GM18951 (cell line): ENCODE measurements at regions not wholly inside any gene's neighbourhood (a gene's known extent, or its start where the extent isn't known, plus 50 kb on each side); places are given as distances from the start of the nearest gene placed in this dataset.
"Not testable (repeated sequence)": the region's sequence is repeated elsewhere in the genome, so short reads cannot be mapped to it uniquely, and the experiment has no call there.

Source experiments
- POLR2A ChIP-seq: IDR thresholded peaks from 4 replicates; pipeline ENCODE4 v1.6.1; 2011; ENCODE audit warnings: mild to moderate bottlenecking; ENCODE audit not compliant: insufficient read length, insufficient read depth; ENCODE audit errors: extremely low read depth
- in situ Hi-C: fragments of 300-500 bp; cut with MboI; formaldehyde crosslinking; loops from one replicate; pipeline ENCODE4 v1.12.0; 2022; ENCODE audit warnings: low sequenced_read_pairs, mixed read lengths, inconsistent platforms; ENCODE audit not compliant: unreplicated experiment

DNA sequence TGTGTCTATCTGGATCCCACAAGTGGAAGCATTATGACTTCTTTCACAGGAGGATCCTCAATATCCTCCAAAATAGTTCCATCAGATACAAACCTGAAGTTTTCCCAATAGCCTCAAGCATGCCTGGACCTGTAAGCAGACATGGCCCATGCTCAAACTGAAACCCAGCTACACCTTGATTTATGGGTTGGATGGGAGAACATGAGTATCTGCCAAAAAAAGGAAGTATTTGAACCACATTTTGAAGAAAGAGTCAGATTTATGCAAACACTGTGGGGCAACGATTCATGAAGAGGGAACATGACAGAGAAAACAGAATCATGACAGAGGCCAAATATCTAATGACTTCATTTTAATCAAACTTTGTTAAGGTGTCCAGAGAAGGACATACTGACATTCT is 351.0 kb upstream of the NFIA start:
- no peak for TF ChIP-seq POLR2A
- in situ Hi-C loops: no loop called here

DNA sequence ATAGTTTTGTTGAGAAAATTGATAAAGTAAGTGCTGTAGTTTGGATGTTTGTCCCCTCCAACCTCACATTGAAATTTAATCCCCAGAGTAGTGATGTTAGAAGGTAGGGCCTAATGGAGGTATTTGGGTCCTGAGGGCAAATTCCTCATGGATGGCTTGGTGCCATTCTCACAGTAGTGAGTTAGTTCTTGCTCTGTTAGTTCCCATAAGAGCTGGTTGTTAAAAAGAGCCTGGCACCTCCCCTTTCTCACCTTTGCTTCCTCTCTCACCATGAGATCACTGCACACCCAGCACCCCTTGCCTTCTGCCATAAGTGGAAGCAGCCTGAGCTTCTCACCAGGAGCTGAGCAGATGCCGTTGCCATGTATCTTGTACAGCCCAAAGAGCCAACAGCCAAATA is 354.8 kb upstream of the NFIA start:
- no peak for TF ChIP-seq POLR2A
- in situ Hi-C loops: no loop called here

DNA sequence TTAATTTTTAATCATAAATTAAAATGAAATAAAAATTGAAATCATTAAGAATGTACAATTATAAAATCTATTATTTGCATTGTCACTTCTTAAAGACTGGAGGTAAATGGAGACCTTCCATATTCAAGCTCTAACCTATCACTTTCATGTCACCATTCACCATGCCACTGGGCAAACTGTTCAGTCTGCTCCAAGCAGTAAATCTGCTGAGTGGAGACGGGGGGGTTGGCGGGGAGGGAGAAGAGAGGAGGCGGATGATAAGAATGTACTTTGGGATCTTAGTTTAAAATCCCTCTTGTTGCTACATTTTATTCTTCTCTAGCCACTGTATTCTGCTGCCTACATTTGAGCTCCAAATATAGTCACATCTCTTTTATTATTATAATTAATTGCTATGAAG is 365.9 kb upstream of the NFIA start:
- in situ Hi-C loops: no loop called here
- no peak for TF ChIP-seq POLR2A

DNA sequence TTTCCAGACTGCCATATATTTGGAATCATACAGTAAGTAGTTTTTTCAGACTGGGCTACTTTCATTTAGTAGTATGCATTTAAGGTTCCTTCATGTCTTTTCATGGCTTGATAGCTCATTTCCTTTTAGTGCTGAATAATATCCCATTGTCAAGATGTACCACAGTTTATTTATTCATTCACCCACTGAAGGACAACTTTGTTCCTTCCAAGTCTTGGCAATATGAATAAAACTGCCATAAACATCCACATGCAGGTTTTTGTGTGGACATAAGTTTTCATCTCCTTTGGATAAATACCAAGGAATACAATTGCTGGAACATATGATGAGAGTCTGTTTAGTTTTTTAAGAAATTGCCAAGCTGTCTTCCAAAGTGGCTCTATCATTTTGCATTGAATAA is 366.4 kb upstream of the NFIA start:
- in situ Hi-C loops: no loop called here
- no peak for TF ChIP-seq POLR2A

DNA sequence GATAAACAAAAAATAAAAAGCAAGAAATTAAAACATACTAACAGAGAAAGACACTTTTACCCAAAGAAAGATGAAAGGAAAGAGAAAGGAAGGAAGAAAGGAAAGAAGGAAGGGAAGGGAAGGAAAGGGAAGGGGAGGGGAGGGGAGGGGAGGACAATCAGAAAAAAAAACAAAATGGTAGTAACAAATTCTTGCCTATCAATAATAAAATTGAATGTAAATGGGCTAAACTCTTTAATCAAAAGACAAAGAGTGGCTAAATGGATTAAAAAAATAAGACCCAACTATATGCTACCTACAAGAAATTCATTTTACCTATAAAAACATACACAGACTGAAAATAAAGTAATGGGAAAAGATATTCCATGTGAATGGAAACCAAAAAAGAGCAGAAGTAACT is 372.9 kb upstream of the NFIA start:
- TF ChIP-seq POLR2A: no peak
- in situ Hi-C loops: no loop called here

DNA sequence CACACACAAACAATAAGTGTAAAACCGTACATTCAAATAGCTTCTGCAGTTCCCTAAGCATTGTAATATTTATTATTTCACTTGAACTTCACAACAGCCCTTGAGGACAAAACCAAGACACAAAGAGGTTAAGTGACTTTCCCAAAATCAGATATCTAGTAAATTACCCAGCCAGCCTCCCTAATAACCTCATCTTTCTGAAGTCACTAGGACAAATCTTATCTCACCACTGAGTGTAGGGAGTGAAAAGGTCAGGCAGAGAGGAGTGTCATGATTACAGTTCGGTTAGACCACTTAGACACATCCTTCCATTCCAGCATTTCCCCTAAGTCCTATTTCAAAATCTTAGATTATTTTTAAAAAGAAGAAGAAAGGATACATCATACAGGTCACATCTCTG is 377.3 kb upstream of the NFIA start:
- in situ Hi-C loops: no loop called here
- no peak for TF ChIP-seq POLR2A

DNA sequence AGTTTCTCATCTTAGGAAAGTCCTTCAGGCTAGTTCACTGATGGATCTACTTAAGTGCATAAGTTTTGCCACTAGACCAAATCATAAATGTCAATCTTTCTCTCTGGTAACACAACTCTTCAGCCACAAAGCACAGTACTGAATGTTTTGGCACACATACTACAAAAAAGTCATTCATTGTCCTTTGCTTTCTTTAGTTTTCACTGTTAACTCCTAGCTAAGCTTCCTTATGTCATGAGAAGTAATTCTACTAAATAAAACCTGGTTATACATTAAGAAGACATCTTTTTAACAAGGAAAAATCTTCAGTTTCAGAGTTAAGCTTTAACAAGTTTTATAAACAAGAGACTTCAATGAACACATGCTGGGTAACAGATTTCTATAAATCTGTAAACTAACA is 379.2 kb upstream of the NFIA start:
- in situ Hi-C loops: no loop called here
- TF ChIP-seq POLR2A: no peak

DNA sequence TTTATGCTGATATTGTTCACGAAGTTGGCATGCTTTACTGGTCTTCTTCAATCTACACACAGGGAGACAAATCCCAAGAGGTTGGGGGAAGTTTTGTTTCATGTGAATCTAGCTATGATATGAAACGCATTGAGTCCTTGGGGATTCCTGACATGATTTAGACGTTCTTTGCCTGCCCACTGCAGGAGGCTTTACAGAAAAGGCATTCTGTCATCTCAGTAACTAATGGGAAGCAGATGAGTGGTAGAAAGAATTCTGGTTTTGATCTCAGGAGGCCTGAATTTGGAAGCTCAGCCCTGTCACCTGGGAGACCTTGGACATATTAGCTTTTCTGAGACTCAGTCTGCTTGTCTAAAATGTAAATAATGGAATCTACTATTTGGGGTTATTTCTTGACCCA is 383.0 kb upstream of the NFIA start:
- in situ Hi-C loops: no loop called here
- no peak for TF ChIP-seq POLR2A

DNA sequence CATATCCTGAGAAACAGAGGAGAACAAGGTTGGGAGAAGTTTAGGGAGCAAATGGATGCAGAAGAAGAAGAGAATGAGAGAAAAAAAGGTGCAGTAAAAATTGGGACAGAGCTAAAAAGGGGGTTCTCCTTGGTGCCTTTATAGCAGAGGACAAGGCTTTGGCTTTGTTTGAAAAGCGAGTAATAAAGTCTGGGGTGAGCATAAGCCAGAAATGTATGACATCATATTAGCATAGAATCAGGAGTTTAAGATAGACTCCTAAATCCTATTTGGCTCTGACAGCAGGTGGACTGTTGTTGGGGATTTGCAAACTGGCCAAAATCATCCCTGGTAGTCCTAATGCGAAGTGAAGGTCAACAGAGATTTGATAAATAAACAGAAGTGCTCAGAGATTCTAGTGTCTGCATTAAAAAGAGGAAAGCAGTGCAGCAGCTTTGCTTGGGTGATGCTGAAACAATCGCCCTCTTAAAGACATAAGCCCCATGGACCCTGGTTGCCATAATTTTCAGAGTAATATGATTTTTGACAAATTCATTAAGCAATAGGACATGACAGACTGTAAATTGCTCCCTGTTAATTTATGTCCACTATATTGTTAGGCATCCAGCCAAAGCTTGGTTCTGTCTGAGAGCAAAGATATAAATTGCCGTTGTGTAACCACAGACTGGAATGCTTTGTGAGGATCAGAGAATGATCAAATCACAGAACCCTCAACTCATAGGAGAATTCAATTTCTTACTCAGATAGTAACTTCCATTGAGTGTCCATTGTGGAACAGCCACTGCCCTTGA is 385.0 kb upstream of the NFIA start:
- in situ Hi-C loops: no loop called here
- TF ChIP-seq POLR2A: no peak

DNA sequence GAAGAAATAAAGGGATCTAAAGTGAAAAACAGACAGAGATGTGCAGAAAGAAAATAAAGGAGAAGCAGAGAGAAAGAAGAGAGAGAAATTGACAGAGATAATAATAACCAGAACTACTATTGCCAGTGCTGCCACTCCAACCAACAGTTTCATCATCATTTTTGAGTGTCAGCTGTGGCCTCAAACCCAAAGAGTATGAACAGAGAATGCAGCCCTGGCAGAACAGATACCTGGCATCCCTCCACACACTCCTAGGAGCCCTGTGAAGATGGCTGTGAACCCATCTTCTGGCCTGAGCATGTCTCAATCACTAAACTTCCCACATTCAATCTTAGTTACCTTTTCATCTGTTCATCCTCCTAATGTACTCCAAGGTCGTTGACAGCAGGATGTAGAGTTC is 385.8 kb upstream of the NFIA start:
- no peak for TF ChIP-seq POLR2A
- in situ Hi-C loops: no loop called here

DNA sequence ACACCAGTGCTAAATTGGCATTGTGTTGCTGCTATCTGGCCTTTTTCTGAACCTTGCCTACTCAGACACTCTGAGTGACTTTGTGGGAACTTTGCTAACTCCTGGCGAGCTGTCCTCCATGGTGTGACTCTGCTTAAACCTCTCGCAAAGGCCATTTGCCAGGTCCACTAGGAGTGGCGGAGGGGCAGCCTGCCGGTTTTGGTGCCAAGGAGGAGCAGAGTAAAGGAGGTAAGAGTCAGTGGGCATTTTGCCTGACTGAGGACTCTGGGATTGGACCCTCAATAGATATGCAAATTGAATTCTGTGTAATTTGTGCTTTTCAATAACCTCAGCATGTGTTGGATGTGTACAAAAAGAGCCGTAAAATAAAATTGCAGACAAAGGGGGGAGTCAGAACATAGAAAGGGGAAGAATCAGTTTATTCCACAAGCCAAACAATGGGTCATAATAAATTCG is 386.6 kb upstream of the NFIA start:
- in situ Hi-C loops: no loop called here
- TF ChIP-seq POLR2A: no peak

DNA sequence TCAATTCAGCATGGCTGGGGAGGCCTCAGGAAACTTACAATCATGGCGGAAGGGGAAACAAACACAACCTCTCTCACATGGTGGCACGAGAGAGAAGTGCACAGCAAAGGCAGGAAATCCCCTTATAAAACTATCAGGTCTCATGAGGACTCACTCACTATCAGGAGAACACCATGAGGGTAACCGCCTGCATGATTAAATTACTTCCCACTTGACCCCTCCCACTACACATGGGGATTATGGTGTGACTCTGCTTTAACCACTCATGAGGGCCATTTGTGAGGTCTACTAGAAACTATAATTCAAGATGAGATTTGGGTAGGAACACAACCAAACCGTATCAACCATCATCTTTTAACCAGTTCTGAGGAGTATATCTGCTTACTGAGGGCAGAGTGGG is 387.4 kb upstream of the NFIA start:
- in situ Hi-C loops: no loop called here
- TF ChIP-seq POLR2A: no peak

DNA sequence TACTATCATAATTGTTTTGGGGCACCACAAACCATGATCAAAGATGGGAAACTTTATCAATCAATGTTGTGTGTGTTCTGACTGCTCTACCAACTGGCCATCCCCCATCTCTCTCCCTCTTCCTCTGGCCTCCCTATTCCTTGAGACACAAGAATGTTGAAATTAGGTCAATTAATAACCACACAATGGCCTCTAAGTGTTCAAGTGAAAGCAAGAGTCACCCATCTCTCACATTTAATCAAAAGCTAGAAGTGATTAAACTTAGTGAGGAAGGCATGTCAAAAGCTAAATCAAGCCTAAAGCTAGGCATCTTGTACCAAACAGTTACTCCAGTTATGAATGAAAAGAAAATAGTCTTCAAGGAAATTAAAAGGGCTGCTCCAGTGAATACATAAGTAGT is 390.3 kb upstream of the NFIA start:
- in situ Hi-C loops: no loop called here
- TF ChIP-seq POLR2A: no peak

DNA sequence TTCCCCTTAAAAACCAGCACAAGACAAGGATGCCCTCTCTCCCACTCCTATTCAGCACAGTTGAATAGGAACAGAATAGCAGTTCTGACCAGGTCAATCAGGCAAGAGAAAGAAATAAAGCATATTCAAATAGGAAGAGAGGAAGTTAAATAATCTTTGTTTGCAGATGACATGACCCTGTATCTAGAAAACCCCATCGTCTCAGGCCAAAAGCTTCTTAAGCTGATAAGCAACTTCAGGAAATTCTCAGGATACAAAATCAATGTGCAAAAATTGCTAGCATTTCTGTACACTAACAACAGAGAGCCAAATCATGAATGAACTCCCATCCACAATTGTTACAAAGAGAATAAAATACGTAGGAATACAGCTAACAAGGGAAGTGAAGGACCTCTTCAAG is 394.1 kb upstream of the NFIA start:
- in situ Hi-C loops: not testable (repeated sequence)
